ENCODE measurements at regions not wholly inside any gene's neighbourhood (a gene's known extent, or its start where the extent isn't known, plus 50 kb on each side); places are given as distances from the start of the nearest gene placed in this dataset.

- no peaks in the 10 kb centered on the region for H3K36me3 ChIP-seq
- no peaks in the 10 kb centered on the region for H3K27me3 ChIP-seq (ENCODE audit: insufficient read depth, low read depth, severe bottlenecking)
- H3K4me3 ChIP-seq (ENCODE audit: low read depth, low read length), result no peak overlapping the region
- no peak for TF ChIP-seq CTCF (IDR thresholded peaks at IDR 0.05; ENCODE audit: low read depth, low read length)
- DNase-seq, result no peak
- no peak overlapping the region for H3K27ac ChIP-seq
- no peaks in the 10 kb centered on the region for H3K9me3 ChIP-seq (ENCODE audit: severe bottlenecking)
These were observed 493.6 kb upstream of the ADAMTS9 start for GRCh38 chr3:65181391-65181871.

DNA sequence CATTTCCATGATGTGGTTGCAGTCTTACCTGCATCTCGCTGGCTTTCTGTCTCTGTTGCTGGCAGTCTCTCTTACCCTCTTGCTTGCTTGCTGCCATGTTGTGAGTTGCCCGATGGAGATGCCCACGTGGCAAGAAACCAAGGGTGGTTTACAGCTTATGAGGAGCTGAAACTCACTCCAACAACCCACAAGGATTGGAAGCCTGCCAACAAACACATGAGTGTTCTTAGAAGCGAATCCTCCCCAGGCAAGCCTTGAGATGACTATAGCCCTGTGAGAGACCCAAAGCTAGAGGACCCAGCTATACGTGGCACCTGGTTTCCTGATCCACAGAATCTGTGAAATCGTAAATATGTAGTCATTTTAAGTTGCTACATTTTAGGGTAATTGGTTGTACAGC lies 490.9 kb upstream of the ADAMTS9 start:
- Histone ChIP-seq H3K36me3 (no peaks in the 10 kb centered on the region), H3K27me3 (ENCODE audit: insufficient read depth, low read depth, severe bottlenecking) (no peaks in the 10 kb centered on the region), H3K4me3 (ENCODE audit: low read depth, low read length) (no peak overlapping the region), H3K27ac (no peak overlapping the region), H3K9me3 (ENCODE audit: severe bottlenecking) (no peaks in the 10 kb centered on the region)
- no peak for TF ChIP-seq CTCF (IDR thresholded peaks at IDR 0.05; ENCODE audit: low read depth, low read length)
- DNase-seq, result no peak

DNA sequence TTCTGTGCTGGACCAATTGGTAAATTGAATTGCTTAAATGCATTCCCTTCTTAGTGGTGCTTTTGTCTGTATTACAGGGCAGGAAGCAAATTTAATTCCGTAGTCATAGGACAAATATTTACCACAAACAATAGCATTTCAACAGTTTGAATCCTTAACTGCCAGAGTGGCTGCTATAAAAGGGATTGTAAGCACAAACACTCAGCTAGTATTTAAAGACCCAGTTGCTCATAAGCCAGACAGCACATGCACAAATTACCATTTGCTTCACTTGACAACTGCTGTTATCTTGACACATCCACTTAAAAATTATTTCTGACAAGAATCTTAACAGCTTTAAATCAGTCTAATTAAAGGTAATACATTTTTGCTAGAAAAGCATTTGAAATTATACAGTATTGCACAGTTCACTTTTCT lies 490.2 kb upstream of the ADAMTS9 start:
- DNase-seq, result no peak
- no peak overlapping the region for H3K4me3 ChIP-seq (ENCODE audit: low read depth, low read length)
- H3K27ac ChIP-seq, result no peak overlapping the region
- H3K9me3 ChIP-seq (ENCODE audit: severe bottlenecking), result no peaks in the 10 kb centered on the region
- no peaks in the 10 kb centered on the region for H3K36me3 ChIP-seq
- no peaks in the 10 kb centered on the region for H3K27me3 ChIP-seq (ENCODE audit: insufficient read depth, low read depth, severe bottlenecking)
- no peak for TF ChIP-seq CTCF (IDR thresholded peaks at IDR 0.05; ENCODE audit: low read depth, low read length)

DNA sequence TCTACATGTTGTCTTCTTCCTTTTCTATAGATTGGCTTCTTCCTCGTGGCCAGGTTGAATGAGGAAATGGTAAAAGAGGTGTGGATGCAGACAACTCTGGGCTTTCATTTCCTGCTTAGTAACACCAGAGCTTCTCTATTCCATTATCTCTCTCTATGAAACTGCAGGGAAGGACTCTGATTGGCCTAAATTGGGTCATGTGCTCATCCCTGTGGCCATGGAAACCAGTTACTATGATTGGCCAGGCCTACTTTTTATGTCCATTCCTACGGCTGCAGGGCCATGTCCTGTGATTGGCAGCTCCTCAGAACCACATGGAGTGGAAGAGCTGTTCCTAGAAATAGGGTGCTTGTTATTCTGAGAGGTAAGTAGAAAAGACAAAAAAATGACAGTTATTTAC lies 486.9 kb upstream of the ADAMTS9 start:
- H3K27me3 ChIP-seq (ENCODE audit: insufficient read depth, low read depth, severe bottlenecking), result no peaks in the 10 kb centered on the region
- no peak for TF ChIP-seq CTCF (IDR thresholded peaks at IDR 0.05; ENCODE audit: low read depth, low read length)
- DNase-seq, result no peak
- H3K36me3 ChIP-seq, result no peaks in the 10 kb centered on the region
- no peak overlapping the region for H3K27ac ChIP-seq
- no peaks in the 10 kb centered on the region for H3K9me3 ChIP-seq (ENCODE audit: severe bottlenecking)
- no peak overlapping the region for H3K4me3 ChIP-seq (ENCODE audit: low read depth, low read length)

DNA sequence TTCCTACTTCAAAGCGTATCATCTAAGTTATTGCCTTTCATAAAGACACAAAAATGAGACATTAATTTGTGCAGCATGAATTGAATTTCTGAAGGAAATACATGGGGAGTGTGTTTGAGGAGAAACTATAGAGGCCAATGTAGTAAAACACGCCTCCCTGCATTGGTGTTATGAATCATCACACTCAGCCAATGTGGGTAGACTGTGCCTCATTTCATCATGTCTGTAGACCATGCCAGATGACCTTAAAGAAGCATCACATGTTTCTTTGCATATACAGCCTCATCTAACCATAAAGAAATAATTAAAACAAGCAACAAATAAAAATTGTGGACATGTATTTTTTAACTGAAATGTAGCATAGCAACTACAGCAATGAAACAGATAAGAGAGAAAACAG lies 486.0 kb upstream of the ADAMTS9 start:
- no peaks in the 10 kb centered on the region for H3K27me3 ChIP-seq (ENCODE audit: insufficient read depth, low read depth, severe bottlenecking)
- H3K9me3 ChIP-seq (ENCODE audit: severe bottlenecking), result no peaks in the 10 kb centered on the region
- no peak overlapping the region for H3K27ac ChIP-seq
- DNase-seq, result no peak
- H3K36me3 ChIP-seq, result no peaks in the 10 kb centered on the region
- H3K4me3 ChIP-seq (ENCODE audit: low read depth, low read length), result no peak overlapping the region
- TF ChIP-seq CTCF (IDR thresholded peaks at IDR 0.05; ENCODE audit: low read depth, low read length), result no peak

DNA sequence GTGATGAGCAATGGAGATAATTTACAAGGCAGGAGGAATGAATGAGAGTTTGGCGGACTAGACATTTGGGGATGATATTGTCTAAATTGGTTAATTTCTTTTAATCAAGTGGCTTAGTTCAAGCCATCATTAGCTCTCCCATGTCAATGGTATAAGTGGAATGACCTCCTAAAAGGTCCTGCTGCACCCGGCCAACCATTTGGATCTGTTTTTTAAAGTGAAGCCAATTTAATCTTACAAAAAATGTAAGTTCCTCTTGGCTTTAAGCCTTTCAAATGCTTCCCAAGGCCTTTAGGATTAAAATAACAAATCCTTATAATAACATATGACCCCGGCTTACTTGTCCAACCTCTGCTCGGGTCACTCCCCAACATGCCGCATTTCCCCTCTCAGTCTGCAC lies 484.4 kb upstream of the ADAMTS9 start:
- no peaks in the 10 kb centered on the region for H3K27me3 ChIP-seq (ENCODE audit: insufficient read depth, low read depth, severe bottlenecking)
- no peak for DNase-seq
- no peaks in the 10 kb centered on the region for H3K9me3 ChIP-seq (ENCODE audit: severe bottlenecking)
- no peak for TF ChIP-seq CTCF (IDR thresholded peaks at IDR 0.05; ENCODE audit: low read depth, low read length)
- H3K27ac ChIP-seq, result no peak overlapping the region
- H3K4me3 ChIP-seq (ENCODE audit: low read depth, low read length), result no peak overlapping the region
- no peaks in the 10 kb centered on the region for H3K36me3 ChIP-seq

Measured in WERI-Rb-1 (cell line).